22Rv1 (cell line): ENCODE measurements at regions not wholly inside any gene's neighbourhood (a gene's known extent, or its start where the extent isn't known, plus 50 kb on each side); places are given as distances from the start of the nearest gene placed in this dataset.

Experiments used
- H3K27ac ChIP-seq: fragments of 450-650 bp; 2 replicates; pipeline ENCODE4 v1.5.1; 2017
- CTCF ChIP-seq: fragments of 450-650 bp; IDR thresholded peaks from 2 replicates; pipeline ENCODE4 v1.5.1; 2017; ENCODE audit warnings: mild to moderate bottlenecking
- ZFX ChIP-seq: fragments of 450-650 bp; IDR thresholded peaks from 2 replicates; pipeline ENCODE4 v1.6.1; 2017; ENCODE audit warnings: antibody characterized with exemption, borderline replicate concordance

- TF ChIP-seq CTCF, result no peak
- H3K27ac ChIP-seq, result no peak overlapping the region
These were observed 111.4 kb downstream of the COPS8 start for GRCh38 chr2:237196866-237197618.

- H3K27ac ChIP-seq, result no peak overlapping the region
- no peak for TF ChIP-seq ZFX
- TF ChIP-seq CTCF, result no peak
These were observed 112.6 kb downstream of the COPS8 start for GRCh38 chr2:237198164-237198855.

- TF ChIP-seq CTCF (no peak), ZFX (no peak)
- H3K27ac ChIP-seq, result no peak overlapping the region
These were observed 113.4 kb downstream of the COPS8 start for GRCh38 chr2:237199082-237199481.

GRCh38 chr2:237199577-237199976 lies 113.9 kb downstream of the COPS8 start:
- TF ChIP-seq ZFX, result no peak
- TF ChIP-seq CTCF, result no peak
- H3K27ac ChIP-seq, result no peak overlapping the region

GRCh38 chr2:237200462-237200861 lies 114.8 kb downstream of the COPS8 start:
- H3K27ac ChIP-seq, result no peak overlapping the region
- TF ChIP-seq ZFX (no peak), CTCF (no peak)

GRCh38 chr2:237201461-237202287 lies 116.0 kb downstream of the COPS8 start:
- H3K27ac ChIP-seq, result no peak overlapping the region
- TF ChIP-seq ZFX (no peak), CTCF (no peak)
